ENCODE measurements at regions not wholly inside any gene's neighbourhood (a gene's known extent, or its start where the extent isn't known, plus 50 kb on each side); places are given as distances from the start of the nearest gene placed in this dataset.
"Not testable (repeated sequence)": the region's sequence is repeated elsewhere in the genome, so short reads cannot be mapped to it uniquely, and the experiment has no call there.

DNA sequence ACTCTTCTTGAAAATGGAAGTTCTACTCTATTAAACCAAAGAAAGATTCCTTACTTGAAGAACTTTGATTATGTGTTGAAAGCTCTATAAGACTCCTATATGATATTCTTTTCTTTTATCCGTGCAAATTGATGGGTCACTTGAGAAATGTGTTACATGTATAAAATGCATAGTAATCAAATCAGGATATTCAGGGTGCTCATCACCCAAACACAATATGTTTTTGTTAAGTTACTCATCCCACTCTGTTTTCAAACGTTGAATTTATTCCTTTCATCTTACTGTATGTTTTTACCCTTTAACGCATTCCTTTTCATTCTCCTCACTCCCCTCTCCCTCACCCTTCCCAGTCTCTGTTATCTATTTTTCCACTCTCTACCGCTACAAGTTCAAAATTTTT, 305.5 kb upstream of the KYNU start:
- no peak for DNase-seq

DNA sequence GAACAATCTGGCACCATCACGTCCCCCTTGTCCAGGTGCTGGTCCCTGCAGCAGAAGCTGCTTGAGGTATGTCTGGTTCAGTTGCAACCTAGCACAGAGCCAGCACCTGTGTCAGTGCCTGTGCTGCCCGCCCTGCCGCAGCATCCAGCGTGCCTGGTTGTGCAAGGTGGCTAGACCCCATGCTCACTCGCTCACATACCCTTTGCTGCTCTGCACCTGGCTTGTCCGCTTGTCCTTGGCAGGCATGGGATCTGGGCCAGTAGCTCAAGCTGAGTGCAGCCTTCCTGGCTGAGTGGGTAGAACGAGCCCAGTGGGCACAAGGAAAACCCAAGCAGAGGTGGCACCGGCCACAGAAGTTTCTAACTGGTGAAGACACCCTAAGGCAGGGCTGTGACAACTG, 314.6 kb upstream of the KYNU start:
- no peak for DNase-seq

DNA sequence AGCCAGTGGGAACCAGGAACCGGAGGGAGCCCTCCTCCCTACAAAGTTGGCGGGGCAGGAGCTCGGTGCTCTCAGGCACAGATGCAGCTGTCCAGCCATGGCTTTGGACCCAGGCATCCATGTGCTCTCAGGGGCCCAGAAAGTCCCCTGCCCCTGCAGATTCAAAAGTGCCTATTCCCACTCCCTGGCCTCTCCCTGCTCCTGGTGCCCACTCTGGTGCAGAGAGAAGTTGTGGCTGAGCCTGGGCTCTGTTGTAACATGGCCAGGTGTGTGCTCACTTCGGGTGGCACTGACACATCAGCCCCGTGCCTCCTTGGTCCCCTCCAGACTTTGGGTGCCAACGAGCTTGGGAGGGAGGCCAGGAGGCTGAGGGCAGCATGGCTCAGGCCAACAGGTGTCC, 315.8 kb upstream of the KYNU start:
- no peak for DNase-seq

DNA sequence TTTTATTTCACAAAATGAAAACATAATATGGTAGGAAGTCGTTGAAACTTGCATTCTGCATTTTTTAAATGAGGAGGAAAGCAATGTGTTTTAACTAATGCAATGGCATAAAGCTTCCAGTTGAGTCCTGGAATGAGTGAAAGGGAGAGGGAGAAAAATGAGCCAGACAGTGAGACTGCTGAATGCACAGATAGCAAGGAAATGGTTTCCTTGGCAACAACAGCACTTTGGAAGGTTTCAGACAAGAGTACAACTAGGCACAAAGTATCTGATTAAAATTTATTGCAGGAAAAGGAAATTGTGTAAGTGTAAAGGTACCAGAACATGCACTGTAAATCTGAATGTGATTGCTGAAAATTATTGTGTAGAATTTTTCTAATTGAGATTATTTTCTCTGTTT, 320.1 kb upstream of the KYNU start:
- DNase-seq = no peak

DNA sequence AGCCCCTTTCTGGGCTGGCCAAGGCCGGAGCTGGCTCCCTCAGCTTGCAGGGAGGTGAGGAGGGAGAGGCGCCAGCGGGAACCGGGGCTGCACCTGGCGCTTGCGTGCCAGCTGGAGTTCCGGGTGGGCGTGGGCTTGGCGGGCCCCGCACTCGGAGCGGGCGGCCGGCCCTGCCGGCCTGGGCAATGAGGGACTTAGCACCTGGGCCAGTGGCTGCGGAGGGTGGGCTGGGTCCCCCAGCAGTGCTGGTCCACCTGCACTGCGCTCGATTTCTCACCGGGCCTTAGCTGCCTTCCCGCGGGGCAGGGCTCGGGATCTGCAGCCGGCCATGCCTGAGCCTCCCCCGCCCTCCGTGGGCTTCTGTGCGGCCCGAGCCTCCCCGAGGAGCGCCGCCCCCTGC, 331.5 kb upstream of the KYNU start:
- not testable (repeated sequence) for DNase-seq

DNA sequence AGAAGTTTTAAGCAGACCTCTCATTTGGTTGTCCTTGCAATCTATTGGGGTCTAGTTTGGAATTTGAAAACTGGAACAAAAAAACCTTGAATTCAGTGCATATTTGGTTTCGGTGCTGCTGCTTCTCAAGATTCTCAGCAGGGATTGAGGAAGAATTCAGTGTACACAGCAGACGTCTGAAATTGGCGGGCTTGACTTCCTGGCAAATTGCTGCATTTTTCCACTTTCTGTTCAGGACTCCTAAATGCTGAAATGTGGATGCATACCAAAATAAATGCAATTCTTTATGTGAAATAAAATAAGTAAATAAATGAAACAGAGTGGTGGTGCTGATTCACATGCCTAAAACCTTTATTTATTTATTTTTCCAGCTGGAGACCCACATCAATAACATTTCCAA, 332.4 kb upstream of the KYNU start:
- DNase-seq = no peak

DNA sequence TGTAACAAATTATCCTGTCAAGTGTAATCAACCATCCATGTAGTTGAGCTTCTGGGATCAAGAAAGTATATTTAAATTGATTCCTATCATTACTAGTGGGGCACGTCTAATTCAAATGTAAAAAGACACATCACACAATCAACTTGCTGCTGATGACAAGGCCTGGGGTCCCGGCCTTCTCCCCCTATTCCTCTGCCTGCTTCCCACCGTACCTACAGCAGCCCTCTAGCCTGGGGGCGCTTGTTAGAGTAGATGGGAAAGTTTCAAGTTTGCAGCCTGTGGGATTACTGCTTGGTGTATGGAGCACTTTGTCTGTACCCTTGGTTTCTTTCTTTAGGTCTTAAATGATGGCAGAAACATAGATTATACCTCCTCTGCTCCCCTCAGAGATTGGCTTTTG, 333.3 kb upstream of the KYNU start:
- no peak for DNase-seq

DNA sequence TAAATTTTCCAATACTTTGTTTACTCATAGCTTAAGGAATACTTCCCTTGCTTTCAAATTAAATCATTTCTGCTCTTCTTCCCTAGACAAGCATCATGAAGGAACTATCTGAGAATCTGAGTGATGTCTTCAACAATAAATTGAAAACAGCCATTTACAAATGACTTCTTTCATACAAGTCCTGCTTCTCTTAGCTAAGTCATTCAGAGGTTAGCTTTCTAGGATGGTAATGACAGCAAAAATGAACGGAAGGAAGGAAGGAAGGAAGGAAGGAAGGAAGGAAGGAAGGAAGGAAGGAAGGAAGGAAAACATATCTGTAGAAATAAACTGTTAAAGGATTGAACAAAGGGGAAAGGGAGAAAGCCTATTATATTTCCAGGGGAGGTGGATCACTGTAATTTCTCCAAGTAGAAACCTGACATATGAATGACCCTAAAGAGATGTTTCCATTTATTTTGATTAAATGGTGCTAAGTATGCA, 335.0 kb upstream of the KYNU start:
- DNase-seq = no peak

DNA sequence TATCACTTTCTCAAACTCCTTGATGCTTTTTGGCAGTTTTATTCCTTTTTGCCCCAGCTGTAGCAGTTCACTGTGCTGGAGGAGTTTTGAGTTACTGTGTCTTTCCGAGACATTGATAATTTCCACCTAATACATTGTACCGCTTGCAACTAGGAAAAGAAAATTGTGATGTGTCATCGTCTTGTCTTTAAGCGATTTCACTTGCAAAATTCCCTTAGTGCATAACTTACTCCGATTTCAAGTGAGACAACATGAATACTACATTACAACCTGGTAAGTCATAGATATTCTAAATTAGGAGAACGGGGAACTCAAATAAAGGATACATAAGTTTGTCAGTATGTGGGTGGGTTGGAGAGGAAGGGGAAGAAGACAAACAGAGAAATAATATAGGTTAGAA, 340.5 kb upstream of the KYNU start:
- no peak for DNase-seq

DNA sequence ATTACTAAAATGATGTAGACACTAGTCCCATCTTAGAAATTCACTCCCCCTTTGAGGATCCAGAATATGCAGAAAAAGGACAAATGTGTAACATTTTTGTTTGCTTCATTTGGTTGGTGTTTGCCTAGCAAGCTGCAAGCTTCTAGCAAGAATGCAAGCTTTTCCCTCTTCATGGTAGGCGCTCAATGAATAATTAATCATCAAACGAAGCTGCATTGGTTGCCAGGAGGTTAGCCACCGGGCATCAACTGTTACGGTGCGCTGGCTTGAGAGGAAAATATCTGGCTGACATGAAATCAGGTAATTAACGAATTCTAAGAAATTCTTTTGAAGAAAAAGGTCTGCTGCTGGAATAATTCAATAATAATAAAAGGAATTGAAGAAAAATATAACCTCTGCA, 341.0 kb upstream of the KYNU start:
- no peak for DNase-seq

DNA sequence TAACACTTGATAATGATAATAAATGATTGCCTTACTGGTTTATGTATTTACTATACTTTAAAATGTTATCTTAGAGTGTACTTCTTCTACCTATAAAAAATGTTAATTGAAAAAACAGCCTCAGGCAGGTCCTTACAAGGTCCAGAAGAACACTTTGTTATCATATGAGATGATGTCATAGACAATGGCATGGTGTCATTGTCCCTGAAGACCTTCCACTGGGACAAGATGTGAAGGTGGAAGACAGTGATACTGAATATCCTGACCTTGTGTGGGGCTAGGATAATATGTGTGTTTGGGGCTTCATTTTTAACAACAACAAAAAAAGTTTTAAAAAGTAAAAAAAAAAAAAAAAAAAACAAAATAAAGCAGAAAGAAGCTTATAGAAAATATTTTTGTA, 342.2 kb upstream of the KYNU start:
- no peak for DNase-seq

DNA sequence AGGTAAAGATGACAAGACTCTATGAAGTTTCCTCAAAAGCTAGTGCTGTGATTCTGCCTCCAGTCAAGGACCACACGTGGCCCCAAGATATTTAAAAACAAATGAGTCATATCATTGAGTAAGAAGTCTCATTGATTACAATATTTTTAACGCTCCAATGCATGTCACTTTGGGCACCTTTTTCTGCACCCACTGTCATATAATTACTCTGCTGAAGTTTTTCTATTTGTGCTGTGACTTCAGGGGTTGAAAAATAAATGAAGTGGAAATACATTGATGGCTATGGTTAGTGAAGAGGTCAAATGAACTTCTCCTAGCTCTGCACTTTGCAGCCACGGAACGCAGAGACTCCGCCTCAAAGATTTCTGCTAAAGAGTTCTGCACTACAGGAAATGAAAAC, 344.3 kb upstream of the KYNU start:
- DNase-seq = no peak

DNA sequence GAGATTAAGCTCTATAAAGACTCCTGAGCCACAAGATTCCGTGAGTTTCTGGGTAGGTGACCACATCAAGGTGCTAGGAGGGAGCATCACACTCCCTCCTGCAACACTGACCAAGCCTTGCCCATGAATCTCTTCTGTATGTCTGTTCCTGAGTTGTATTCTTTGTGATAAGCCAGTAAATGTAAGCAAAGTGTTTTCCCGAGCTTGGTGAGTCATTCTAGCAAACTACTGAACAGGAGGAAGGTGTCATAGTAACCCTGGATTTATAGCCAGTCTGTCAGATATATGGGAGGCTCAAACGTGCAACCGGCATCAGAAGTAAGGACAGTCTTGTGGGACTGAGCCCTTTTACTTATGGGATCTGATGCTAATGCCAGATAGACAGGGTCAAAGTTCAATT, 346.1 kb upstream of the KYNU start:
- DNase-seq = no peak

DNA sequence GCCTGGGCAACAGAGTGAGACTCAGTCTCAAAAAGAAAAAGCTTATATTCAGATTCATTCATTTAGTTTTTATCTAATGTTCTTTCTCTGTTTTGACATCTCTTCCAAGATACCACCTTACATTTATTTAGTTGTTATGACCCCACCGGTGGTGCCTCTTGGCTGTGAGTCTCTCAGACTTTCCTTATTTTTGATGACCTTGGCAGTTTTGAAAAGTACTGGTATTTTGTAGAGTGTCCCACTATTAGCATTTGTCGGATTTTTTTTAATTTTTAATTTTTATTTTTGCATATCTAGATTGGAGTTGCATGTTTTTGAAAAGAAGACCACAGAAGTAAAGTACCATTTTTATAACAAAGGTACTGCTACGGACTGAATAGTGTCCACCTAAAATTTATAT, 351.7 kb upstream of the KYNU start:
- DNase-seq = no peak

DNA sequence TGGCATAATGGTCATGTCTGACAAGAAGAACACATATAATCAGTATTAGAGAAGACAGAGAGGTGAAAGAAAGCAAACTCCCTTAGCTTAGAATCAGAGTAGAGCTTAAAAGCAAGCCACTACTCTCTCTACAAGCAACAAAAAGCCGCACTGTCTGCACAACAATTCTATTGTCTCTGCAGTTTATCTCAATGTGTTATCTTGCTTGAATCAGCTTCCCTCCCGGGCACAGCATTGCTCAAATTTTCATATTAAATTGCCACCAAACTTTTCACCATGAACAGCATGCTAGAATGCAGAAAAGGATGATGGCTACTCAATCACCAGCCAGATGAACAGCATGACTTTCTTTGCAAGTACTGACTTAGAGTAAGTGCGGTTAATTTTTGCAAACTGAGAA, 356.0 kb upstream of the KYNU start:
- no peak for DNase-seq

DNA sequence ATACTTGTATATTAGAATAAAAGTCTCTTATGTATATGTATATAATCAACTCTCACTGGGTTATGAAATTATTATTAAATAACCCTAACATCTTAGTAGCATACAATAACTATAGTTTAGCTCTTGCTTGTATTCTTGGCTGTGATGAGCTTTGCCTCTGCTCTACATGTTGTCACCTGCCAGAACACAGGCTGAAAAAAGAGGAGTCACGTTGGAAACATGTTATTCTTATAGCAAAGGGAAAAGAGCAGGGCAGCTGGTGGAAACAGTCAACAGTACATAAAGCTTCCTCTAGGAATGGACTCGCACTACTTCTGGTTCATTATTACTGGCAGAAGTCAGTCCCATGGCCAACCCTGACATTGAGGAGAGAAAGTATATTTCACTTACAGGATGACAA, 362.0 kb upstream of the KYNU start:
- DNase-seq = no peak

DNA sequence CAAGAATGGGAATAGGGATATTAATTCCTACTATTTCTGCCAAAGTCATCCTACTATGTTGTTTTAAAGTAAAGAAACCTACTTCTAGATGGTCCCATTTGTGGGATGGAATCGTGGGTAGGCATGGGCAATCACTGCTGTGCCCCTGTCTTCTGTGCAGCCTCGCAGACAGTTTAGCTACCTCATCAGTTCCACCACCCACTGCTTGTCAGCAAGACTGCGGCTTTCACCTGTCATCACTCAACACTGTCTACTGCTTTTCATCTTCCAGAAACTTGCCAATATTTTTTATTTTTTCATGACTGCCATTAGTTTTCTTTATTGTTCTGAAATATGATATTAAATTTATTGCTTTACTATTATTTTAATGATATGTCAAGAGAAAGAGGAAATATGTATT, 368.1 kb upstream of the KYNU start:
- no peak for DNase-seq

DNA sequence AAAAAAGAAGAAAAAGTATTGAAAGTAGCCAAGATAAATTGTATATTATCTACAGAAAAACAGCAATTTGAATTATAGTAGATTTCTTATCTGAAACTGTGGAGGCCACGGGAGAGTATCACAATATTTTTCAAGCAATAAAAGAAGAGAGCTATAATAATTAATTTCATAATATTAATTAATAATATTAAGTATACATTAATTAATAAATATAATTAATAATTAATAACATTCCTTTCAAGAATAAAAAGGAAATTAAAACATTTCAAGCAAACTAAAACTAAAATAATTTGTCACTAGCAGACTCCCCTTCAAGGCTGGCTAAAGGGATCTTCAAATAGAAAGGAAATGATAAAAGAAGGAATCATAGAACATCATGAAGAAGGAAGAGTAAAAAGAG, 372.7 kb upstream of the KYNU start:
- no peak for DNase-seq

DNA sequence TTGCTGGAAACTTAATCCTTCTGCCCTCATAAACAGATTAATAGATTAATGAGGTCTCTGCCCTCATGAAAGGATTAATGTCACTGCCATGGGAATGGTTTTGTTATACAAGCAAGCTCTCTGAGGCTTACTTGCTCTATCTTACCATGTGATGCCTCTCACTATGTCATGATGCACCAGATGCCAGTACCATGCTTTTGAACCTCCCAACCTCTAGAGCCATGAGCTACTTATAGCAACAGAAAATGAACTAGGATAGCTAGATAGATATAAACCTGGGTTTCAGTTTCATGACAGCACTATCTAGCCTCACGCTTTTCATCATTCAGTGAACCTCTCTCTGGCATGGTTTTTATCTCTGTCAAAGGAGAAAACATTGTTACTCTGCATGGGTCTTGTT, 371.6 kb upstream of the LRP1B start:
- DNase-seq = no peak

DNA sequence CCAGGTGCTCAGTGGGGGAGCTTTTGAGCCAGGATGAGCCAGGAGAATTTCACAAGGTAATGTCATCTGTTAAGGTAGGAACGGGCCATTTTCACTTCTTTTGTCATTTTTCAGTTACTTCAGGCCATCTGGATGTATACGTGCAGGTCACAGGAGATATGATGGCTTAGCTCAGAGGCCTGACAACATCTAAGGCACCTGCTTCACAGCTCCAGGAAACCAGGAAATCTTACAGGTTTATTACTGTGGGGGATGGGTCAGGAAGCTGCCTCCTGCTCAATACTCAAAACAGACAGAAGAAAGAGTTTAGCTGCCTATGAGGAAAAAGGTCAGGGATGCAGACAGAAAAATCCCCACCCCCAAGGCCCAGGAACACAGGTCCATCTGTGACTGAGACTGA, 364.3 kb upstream of the LRP1B start:
- no peak for DNase-seq

DNA sequence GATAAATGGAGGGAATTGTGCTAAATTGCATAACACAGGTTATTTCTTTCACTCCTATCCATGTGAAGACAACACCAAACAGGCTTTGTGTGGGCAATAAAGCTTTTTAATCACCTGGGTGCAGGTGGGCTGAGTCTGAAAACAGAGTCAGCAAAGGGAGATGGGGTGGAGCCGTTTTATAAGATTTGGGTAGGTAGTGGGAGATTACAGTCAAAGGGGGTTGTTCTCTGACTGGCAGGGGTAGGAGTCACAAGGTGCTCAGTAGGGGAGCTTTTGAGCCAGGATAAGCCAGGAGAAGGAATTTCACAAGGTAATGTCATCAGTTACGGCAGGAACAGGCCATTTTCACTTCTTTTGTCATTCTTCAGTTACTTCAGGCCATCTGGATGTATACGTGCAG, 358.8 kb upstream of the LRP1B start:
- not testable (repeated sequence) for DNase-seq

DNA sequence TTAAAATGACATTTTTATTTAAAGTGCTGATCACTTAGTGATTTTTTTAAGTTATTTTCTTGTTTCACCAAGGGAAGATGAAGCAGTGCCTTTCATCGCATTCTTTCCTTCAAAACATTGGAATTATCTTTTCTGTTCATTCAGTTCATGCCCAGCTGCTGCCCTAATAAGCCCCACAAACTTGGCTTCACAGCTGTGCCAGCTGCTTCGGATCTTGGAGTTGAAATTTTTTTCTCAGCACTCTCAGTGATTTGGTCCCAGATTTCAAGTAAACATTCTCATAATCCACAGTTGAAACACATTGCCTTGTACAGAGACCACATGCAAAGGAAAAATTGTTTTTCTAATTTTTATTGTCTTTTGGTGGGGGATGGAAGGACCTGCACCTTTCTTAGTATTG, 353.3 kb upstream of the LRP1B start:
- no peak for DNase-seq

DNA sequence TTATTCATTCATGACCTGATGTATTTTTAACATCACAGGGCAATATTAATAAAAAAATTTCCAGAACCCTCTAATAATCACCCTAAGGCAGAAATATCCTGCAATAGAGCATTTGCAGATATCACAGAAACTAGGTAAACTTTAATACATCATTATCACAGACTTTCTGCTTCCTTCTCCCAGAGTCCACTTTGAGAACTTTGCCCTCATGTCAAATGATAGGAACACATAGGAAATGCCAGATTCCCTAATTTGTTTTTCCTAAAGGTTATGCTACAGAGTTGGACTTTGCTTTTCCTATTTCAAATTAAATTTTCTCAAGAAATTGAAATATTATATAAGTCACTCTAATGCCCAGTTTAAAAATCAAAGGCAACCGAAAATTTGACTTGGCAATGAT, 352.8 kb upstream of the LRP1B start:
- no peak for DNase-seq

DNA sequence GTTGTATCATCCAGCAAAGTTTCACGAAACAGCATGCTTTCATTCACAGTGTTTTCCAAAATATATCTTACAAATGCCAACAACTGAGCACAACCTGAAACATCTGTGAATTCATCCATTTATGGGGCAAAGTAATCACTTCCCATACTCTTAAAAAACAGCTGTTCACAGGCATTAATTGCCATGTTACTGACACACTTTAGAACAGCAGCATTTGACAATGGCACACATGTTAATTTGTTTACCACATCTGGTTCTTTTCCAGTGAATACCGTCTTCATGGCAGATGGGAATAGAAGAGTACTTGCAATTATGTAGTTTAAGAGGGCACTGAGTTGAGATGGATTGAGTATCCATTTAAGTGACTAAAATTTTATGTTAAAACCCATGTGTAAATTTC, 347.4 kb upstream of the LRP1B start:
- DNase-seq = no peak

DNA sequence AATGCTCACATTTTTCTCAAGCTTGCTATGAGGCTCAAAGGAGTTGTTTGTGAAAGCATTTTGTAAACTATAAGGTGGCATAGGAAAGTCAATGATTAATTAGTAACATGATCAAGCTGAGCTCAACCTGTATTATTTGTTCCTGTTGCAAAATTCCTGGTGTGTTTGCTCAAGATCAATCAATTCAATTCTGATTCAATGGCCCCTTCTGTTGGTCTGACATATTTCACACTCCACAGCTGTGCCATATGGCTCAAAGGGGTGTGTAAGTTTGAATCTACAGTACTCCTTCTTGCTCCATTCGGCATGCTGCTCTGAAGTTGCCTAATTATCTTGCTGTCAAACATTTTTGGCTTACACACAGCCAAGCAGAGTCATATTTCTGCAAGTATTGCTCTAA, 341.6 kb upstream of the LRP1B start:
- DNase-seq = no peak

DNA sequence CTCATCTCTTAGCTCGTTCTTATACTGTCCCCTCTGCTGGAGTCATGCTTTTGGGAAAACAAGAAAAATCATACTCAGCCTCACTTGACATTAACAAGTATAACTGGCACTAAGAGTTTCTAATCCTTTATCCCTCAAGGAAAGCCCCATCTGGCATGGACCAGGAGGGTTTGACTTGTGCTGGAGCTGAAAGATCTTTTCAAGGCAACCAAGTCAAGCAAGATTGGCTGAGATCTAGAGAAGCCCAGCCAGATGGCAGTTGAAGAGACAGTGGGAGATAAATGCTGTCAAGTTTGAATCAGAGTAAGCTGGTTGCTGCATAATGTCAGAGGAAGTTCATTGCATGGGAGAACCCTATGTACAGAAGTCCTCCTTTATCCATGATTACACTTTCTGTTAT, 336.5 kb upstream of the LRP1B start:
- no peak for DNase-seq
